Ovary (tissue), 3 donors: ENCODE measurements at regions not wholly inside any gene's neighbourhood (a gene's known extent, or its start where the extent isn't known, plus 50 kb on each side); places are given as distances from the start of the nearest gene placed in this dataset.

Source experiments
- EP300 ChIP-seq: sonication (generic); formaldehyde crosslinking; IDR thresholded peaks from one replicate; pipeline ENCODE4 v1.6.1; 2017; ENCODE audit warnings: antibody characterized with exemption
- TF ChIP-seq, protein P1 (sequence below), 3 donors: fragments of 450-650 bp in 2 of 3; fragments of 200-600 bp in 1 of 3; IDR thresholded peaks; one replicate each; pipeline versions ENCODE4 v1.5.1 to v1.8.0; 2016 to 2022; ENCODE audit warnings: antibody characterized with exemption in 3 of 3, mild to moderate bottlenecking in 1 of 3
- donor health status: DM: no; HTN: no; CAD: no.

GRCh38 chr4:171279131-171279530, 534.1 kb upstream of the GALNTL6 start:
- TF ChIP-seq EP300, result no peak
- TF ChIP-seq, protein P1, sequence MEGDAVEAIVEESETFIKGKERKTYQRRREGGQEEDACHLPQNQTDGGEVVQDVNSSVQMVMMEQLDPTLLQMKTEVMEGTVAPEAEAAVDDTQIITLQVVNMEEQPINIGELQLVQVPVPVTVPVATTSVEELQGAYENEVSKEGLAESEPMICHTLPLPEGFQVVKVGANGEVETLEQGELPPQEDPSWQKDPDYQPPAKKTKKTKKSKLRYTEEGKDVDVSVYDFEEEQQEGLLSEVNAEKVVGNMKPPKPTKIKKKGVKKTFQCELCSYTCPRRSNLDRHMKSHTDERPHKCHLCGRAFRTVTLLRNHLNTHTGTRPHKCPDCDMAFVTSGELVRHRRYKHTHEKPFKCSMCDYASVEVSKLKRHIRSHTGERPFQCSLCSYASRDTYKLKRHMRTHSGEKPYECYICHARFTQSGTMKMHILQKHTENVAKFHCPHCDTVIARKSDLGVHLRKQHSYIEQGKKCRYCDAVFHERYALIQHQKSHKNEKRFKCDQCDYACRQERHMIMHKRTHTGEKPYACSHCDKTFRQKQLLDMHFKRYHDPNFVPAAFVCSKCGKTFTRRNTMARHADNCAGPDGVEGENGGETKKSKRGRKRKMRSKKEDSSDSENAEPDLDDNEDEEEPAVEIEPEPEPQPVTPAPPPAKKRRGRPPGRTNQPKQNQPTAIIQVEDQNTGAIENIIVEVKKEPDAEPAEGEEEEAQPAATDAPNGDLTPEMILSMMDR (IDR thresholded peaks at IDR 0.05), result no peak
